ENCODE measurements at regions not wholly inside any gene's neighbourhood (a gene's known extent, or its start where the extent isn't known, plus 50 kb on each side); places are given as distances from the start of the nearest gene placed in this dataset.

DNA sequence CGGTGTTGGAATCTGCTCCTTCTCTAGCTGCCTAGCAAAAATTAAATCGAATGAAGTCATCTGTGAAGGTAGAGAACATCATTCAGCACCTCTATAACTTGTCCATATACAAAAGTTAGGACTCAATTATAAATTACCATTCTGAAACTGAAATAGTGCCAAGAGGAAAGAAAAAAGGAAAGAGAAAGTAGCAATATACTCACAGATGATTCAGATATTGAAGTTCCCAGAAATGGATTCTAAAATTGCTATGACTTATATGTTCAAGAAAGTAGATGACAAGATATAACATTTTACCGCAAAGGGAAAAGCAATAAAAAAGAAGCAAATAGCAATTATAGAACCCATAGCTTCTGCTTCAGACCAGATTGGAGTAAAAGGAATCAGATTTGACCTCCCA, 333.6 kb upstream of the GYPC start:
- Mint-ChIP-seq H3K9me3 (no peaks in the 10 kb centered on the region), H3K4me3 (no peak overlapping the region), H3K36me3 (ENCODE audit: insufficient read depth) (no peaks in the 10 kb centered on the region), H3K27ac (ENCODE audit: low read depth) (no peak overlapping the region), H3K4me1 (no peaks in the 10 kb centered on the region), H3K27me3 (no peaks in the 10 kb centered on the region)
- no peak for ATAC-seq (replicated peaks; ENCODE audit: extremely low read depth, poor library complexity, severe bottlenecking)
- DNase-seq (ENCODE audit: low spot score in 2 of 2) = no peak

GRCh38 chr2:126325202-126325601, 330.8 kb upstream of the GYPC start:
- Mint-ChIP-seq H3K9me3 (no peaks in the 10 kb centered on the region), H3K4me3 (no peak overlapping the region), H3K36me3 (ENCODE audit: insufficient read depth) (no peaks in the 10 kb centered on the region), H3K27me3 (no peaks in the 10 kb centered on the region), H3K4me1 (no peaks in the 10 kb centered on the region), H3K27ac (ENCODE audit: low read depth) (no peak overlapping the region)
- no peak for ATAC-seq (replicated peaks; ENCODE audit: extremely low read depth, poor library complexity, severe bottlenecking)
- DNase-seq (ENCODE audit: low spot score in 2 of 2) = no peak

- Mint-ChIP-seq H3K9me3 (peaks cover 4% of the 10 kb centered on the region), H3K4me3 (no peak overlapping the region), H3K27ac (ENCODE audit: low read depth) (no peak overlapping the region), H3K4me1 (no peaks in the 10 kb centered on the region), H3K36me3 (ENCODE audit: insufficient read depth) (peaks cover 2% of the 10 kb centered on the region), H3K27me3 (no peaks in the 10 kb centered on the region)
- DNase-seq (ENCODE audit: low spot score in 2 of 2) = no peak
- ATAC-seq (replicated peaks; ENCODE audit: extremely low read depth, poor library complexity, severe bottlenecking) = no peak
Measured at GRCh38 chr2:126329173-126329572, 326.8 kb upstream of the GYPC start.

DNA sequence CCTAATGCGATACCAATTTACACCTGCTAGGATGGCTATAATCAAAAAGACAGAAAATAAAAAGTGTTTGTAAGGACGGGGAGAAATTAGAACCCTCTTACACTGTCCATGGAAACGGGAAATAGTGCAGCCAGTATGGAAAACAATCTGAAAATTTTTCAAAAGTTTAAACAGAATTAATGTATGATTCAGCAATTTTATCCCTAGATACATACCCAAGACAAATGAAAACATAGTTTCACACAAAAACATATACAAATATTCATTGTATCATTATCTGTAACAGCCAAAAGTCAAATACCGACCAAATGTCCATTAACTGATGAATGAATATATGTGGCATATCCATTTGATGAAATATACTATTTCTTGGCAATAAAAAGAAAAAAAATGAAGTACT, 313.5 kb upstream of the GYPC start:
- no peak for ATAC-seq (replicated peaks; ENCODE audit: extremely low read depth, poor library complexity, severe bottlenecking)
- Mint-ChIP-seq H3K4me1 (no peaks in the 10 kb centered on the region), H3K4me3 (no peak overlapping the region), H3K27me3 (no peaks in the 10 kb centered on the region), H3K36me3 (ENCODE audit: insufficient read depth) (no peaks in the 10 kb centered on the region), H3K9me3 (no peaks in the 10 kb centered on the region), H3K27ac (ENCODE audit: low read depth) (no peak overlapping the region)
- no peak for DNase-seq (ENCODE audit: low spot score in 2 of 2)

GRCh38 chr2:126343136-126343535, 312.8 kb upstream of the GYPC start:
- Mint-ChIP-seq H3K4me3 (no peak overlapping the region), H3K4me1 (no peaks in the 10 kb centered on the region), H3K9me3 (no peaks in the 10 kb centered on the region), H3K27me3 (no peaks in the 10 kb centered on the region), H3K27ac (ENCODE audit: low read depth) (no peak overlapping the region), H3K36me3 (ENCODE audit: insufficient read depth) (no peaks in the 10 kb centered on the region)
- ATAC-seq (replicated peaks; ENCODE audit: extremely low read depth, poor library complexity, severe bottlenecking) (no peak), DNase-seq (ENCODE audit: low spot score in 2 of 2) (no peak)

DNA sequence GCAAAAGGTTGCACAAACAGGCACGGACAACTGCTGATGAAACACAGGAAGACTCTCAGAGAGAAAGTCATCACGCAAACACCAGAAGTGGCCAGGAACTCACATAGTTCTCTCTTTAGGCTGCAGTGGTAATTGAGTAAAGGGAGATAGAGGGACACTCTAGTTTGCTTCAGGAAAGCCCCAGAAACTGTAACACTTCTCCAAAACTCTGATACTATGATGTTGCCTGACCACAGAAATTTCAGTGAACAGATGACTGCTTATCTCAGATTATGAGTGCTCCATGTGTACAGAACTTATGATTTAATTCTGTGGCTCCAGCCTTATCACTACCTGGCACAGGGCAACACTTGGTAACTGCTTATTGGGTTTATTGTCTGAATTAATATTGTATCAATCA, 311.5 kb upstream of the GYPC start:
- no peaks in the 10 kb centered on the region for H3K27me3 Mint-ChIP-seq
- ATAC-seq (replicated peaks; ENCODE audit: extremely low read depth, poor library complexity, severe bottlenecking) (no peak), DNase-seq (ENCODE audit: low spot score in 2 of 2) (no peak)
- H3K36me3 Mint-ChIP-seq (ENCODE audit: insufficient read depth) = no peaks in the 10 kb centered on the region
- H3K9me3 Mint-ChIP-seq = no peaks in the 10 kb centered on the region
- H3K4me1 Mint-ChIP-seq = no peaks in the 10 kb centered on the region
- no peak overlapping the region for H3K4me3 Mint-ChIP-seq
- H3K27ac Mint-ChIP-seq (ENCODE audit: low read depth) = no peak overlapping the region

DNA sequence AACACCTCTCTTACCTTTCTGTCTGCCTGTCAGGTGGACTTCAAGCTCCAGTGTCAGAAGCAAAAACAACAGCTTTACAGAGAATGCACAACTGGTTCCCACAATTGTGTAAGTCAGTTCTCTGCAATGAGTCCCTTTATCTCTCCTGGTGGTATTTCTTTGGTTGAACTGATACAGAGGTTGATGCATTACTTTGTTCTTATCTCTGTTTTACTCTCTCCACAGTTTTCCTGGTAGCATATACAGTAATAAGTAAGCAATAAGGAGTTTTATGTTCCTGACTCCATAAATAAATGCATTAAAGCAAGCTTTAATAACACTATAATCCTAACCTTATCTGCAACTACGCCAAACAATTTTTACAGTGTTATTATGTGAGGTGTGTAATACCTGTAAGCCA, 310.3 kb upstream of the GYPC start:
- H3K36me3 Mint-ChIP-seq (ENCODE audit: insufficient read depth) = no peaks in the 10 kb centered on the region
- DNase-seq (ENCODE audit: low spot score in 2 of 2) (no peak), ATAC-seq (replicated peaks; ENCODE audit: extremely low read depth, poor library complexity, severe bottlenecking) (no peak)
- H3K9me3 Mint-ChIP-seq = no peaks in the 10 kb centered on the region
- H3K4me3 Mint-ChIP-seq = no peak overlapping the region
- H3K27me3 Mint-ChIP-seq = no peaks in the 10 kb centered on the region
- no peak overlapping the region for H3K27ac Mint-ChIP-seq (ENCODE audit: low read depth)
- no peaks in the 10 kb centered on the region for H3K4me1 Mint-ChIP-seq

- H3K4me1 Mint-ChIP-seq = no peaks in the 10 kb centered on the region
- no peak for DNase-seq (ENCODE audit: low spot score in 2 of 2)
- H3K9me3 Mint-ChIP-seq = no peaks in the 10 kb centered on the region
- no peaks in the 10 kb centered on the region for H3K36me3 Mint-ChIP-seq (ENCODE audit: insufficient read depth)
- no peak overlapping the region for H3K4me3 Mint-ChIP-seq
- H3K27ac Mint-ChIP-seq (ENCODE audit: low read depth) = no peak overlapping the region
- H3K27me3 Mint-ChIP-seq = peaks cover 6% of the 10 kb centered on the region
- ATAC-seq (replicated peaks; ENCODE audit: extremely low read depth, poor library complexity, severe bottlenecking) = no peak
Measured at GRCh38 chr2:126356631-126357030, 299.3 kb upstream of the GYPC start.

DNA sequence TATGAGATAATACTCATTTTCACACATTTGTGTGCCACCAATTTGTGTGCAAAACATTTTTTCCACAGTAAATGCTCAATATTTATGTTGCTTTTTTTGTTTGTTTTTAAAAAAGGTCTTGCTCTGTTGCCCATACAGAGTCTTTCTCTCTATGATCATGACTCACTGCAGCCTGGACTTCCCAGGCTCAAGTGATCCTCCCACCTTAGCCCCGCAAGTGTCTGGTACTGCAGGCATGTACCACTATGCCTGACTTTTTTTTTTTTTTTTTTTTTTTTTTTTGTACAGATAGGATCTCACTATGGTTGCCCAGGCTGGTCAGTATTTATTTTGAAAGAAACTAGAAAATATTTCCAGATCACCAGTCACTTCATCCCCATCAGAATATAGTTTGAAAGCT, 297.8 kb upstream of the GYPC start:
- DNase-seq (ENCODE audit: low spot score in 2 of 2) (no peak), ATAC-seq (replicated peaks; ENCODE audit: extremely low read depth, poor library complexity, severe bottlenecking) (no peak)
- no peak overlapping the region for H3K4me3 Mint-ChIP-seq
- no peaks in the 10 kb centered on the region for H3K9me3 Mint-ChIP-seq
- H3K27ac Mint-ChIP-seq (ENCODE audit: low read depth) = no peak overlapping the region
- H3K4me1 Mint-ChIP-seq = no peaks in the 10 kb centered on the region
- peaks cover 10% of the 10 kb centered on the region for H3K27me3 Mint-ChIP-seq
- H3K36me3 Mint-ChIP-seq (ENCODE audit: insufficient read depth) = peaks cover 2% of the 10 kb centered on the region

DNA sequence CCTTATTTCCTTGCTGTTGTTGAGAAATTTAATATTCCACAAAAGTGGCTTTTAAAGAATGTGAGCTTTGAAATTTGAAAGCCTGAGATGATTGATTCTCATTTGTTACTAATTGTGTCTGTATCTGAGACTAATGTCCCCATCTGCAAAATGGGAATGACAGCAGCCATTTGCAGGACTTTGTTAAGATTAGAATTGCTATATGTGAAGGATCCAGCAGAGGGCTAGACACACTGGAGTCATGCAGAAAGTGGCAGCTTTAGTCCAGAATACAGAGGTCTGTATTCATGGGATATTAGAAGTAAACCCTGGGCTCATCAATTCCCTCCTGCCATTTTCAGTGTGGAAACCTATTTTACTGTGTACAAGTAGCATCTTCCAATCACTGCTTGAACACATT, 296.5 kb upstream of the GYPC start:
- peaks cover 2% of the 10 kb centered on the region for H3K36me3 Mint-ChIP-seq (ENCODE audit: insufficient read depth)
- peaks cover 17% of the 10 kb centered on the region for H3K27me3 Mint-ChIP-seq
- H3K4me3 Mint-ChIP-seq = no peak overlapping the region
- ATAC-seq (replicated peaks; ENCODE audit: extremely low read depth, poor library complexity, severe bottlenecking) (no peak), DNase-seq (ENCODE audit: low spot score in 2 of 2) (no peak)
- H3K9me3 Mint-ChIP-seq = no peaks in the 10 kb centered on the region
- no peak overlapping the region for H3K27ac Mint-ChIP-seq (ENCODE audit: low read depth)
- no peaks in the 10 kb centered on the region for H3K4me1 Mint-ChIP-seq

DNA sequence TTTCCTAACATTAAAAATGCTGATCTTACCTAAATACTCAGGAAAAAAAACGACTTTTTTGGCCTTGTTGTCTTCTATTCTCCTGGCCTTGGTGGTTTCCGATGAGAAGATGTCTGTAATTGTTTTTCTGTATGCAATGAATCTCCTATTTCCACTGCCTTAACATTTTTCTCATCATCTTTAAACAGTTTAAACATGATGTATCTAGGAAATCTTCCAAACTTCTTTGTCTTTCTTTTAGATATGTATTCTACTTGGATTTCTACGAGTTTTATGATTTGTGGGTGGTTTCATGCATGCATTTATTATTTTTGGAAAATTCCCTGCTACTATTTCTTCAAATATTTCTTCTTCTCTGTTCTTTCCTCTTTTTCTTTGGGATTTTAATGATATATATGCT, 288.6 kb upstream of the GYPC start:
- DNase-seq (ENCODE audit: low spot score in 2 of 2) (no peak), ATAC-seq (replicated peaks; ENCODE audit: extremely low read depth, poor library complexity, severe bottlenecking) (no peak)
- Mint-ChIP-seq H3K27me3 (peaks cover 7% of the 10 kb centered on the region), H3K4me3 (no peak overlapping the region), H3K9me3 (no peaks in the 10 kb centered on the region), H3K4me1 (no peaks in the 10 kb centered on the region), H3K27ac (ENCODE audit: low read depth) (no peak overlapping the region), H3K36me3 (ENCODE audit: insufficient read depth) (peaks cover 2% of the 10 kb centered on the region)

DNA sequence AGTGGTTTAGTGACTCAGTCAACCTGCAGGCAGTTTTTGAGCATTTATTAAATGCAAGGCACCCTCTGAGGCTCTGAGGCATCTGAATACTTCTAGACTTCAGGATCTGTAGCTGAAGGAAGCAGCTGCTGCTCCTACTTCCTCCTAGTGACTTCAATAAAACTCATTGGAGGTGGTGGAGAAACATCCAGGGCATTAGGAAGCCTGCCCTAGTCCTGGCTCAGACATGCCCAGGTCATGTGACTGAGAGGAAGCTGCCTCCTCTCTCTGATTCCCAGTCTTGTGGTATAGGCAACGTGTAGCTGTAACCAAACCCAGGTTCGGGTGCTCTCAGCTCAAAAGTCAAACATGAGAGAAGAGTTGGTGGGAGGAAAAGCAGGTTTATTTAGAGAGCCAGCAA, 287.2 kb upstream of the GYPC start:
- DNase-seq (ENCODE audit: low spot score in 2 of 2) (no peak), ATAC-seq (replicated peaks; ENCODE audit: extremely low read depth, poor library complexity, severe bottlenecking) (no peak)
- no peaks in the 10 kb centered on the region for H3K9me3 Mint-ChIP-seq
- H3K4me3 Mint-ChIP-seq = no peak overlapping the region
- no peaks in the 10 kb centered on the region for H3K4me1 Mint-ChIP-seq
- H3K27me3 Mint-ChIP-seq = peaks cover 5% of the 10 kb centered on the region
- H3K27ac Mint-ChIP-seq (ENCODE audit: low read depth) = no peak overlapping the region
- H3K36me3 Mint-ChIP-seq (ENCODE audit: insufficient read depth) = no peaks in the 10 kb centered on the region

DNA sequence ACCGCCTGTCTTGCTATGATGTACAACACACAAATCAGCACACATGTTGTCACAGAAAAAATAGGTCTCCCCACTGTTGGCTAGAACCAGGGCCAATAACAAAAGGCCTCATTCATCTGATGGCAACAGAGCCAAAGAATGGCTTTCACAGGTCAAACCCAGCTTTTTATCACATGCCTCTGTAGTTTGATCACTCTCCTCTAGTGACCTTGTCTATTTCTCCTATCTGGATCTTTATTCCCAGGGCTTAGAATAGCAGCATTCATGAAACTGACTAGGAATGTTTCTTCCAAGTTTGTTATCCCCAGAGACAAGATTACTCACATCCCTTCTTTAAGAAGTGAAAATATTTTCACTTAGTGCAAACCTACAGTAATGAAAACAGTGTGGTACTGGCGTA, 285.8 kb upstream of the GYPC start:
- no peaks in the 10 kb centered on the region for H3K36me3 Mint-ChIP-seq (ENCODE audit: insufficient read depth)
- H3K4me3 Mint-ChIP-seq = no peak overlapping the region
- H3K4me1 Mint-ChIP-seq = no peaks in the 10 kb centered on the region
- H3K9me3 Mint-ChIP-seq = no peaks in the 10 kb centered on the region
- no peak for DNase-seq (ENCODE audit: low spot score in 2 of 2)
- no peaks in the 10 kb centered on the region for H3K27me3 Mint-ChIP-seq
- H3K27ac Mint-ChIP-seq (ENCODE audit: low read depth) = no peak overlapping the region
- no peak for ATAC-seq (replicated peaks; ENCODE audit: extremely low read depth, poor library complexity, severe bottlenecking)

DNA sequence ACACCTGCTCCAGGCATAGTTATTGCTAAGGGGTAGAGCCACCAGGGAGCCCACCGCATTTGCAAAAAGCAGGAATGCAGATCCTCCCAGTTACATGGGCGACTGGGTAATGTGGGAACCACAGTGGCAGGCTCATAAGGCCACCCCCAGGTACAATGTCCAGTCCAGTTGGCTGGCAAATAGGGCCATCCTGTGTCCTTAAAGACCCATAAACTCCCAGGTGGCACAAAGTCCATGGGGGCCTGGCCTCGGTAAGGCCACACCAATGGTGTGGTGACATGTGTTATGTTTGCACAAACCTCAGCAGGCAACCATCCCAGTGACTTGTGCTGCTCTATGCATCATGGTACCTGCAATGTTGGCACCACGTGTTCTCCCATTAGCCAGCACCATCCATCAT, 283.6 kb upstream of the GYPC start:
- no peak overlapping the region for H3K27ac Mint-ChIP-seq (ENCODE audit: low read depth)
- H3K4me3 Mint-ChIP-seq = no peak overlapping the region
- DNase-seq (ENCODE audit: low spot score in 2 of 2) (no peak), ATAC-seq (replicated peaks; ENCODE audit: extremely low read depth, poor library complexity, severe bottlenecking) (no peak)
- no peaks in the 10 kb centered on the region for H3K9me3 Mint-ChIP-seq
- H3K4me1 Mint-ChIP-seq = no peaks in the 10 kb centered on the region
- H3K27me3 Mint-ChIP-seq = peaks cover 4% of the 10 kb centered on the region
- no peaks in the 10 kb centered on the region for H3K36me3 Mint-ChIP-seq (ENCODE audit: insufficient read depth)
